ENCODE measurements at regions not wholly inside any gene's neighbourhood (a gene's known extent, or its start where the extent isn't known, plus 50 kb on each side); places are given as distances from the start of the nearest gene placed in this dataset.

DNA sequence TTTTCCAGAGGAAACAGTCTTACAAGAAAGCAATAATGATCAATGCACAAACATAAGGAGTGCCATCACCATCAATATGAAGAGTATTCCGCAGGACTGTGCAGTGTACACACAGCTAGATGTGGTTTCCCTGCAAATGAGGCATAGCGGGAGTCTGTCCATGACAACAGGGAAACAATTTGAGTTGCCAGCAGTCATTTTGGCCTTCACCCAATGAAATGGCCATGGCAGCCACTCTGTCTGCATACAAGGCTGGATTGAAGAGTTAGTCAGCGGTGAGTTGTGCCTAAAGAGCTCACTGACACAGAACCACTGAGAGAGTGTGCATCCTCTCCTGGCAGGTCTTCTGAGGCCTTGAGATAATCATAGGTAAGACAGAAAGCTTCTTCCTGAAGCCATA lies 303.3 kb downstream of the IPMK start:
- DNase-seq: no peak
- ChIA-PET CTCF (interaction anchor here (0.5 kb wide), 1 partner anchor 233 kb away, joined by 4 read pairs; no protein-coding TSS in a partner anchor), POLR2A (no interaction called here)
- H3K4me1 ChIP-seq: peaks cover 8% of the 10 kb centered on the region
- Mint-ChIP-seq H3K9me3 (ENCODE audit: unreplicated experiment) (no peaks in the 10 kb centered on the region), H3K4me1 (ENCODE audit: low read depth, unreplicated experiment) (peaks cover 4% of the 10 kb centered on the region), H3K4me3 (ENCODE audit: unreplicated experiment) (no peak overlapping the region), H3K27ac (ENCODE audit: unreplicated experiment) (no peak overlapping the region), H3K27me3 (ENCODE audit: insufficient read depth, unreplicated experiment) (no peaks in the 10 kb centered on the region), H3K36me3 (ENCODE audit: insufficient read depth, unreplicated experiment) (no peaks in the 10 kb centered on the region)
- no peaks in the 10 kb centered on the region for H3K9me3 ChIP-seq
- TF ChIP-seq CTCF (IDR thresholded peaks at IDR 0.05; ENCODE audit: insufficient read depth in 1 of 2, low read depth in 1 of 2, low read length in 1 of 2, severe bottlenecking in 1 of 2, unreplicated experiment in 1 of 2): no peak
- no peaks in the 10 kb centered on the region for H3K27me3 ChIP-seq (replicated peaks; ENCODE audit: control insufficient read depth, insufficient read depth, low read length)
- H3K36me3 ChIP-seq (ENCODE audit: control insufficient read depth, insufficient read depth, low read length): no peaks in the 10 kb centered on the region
- no peak overlapping the region for H3K4me3 ChIP-seq (ENCODE audit: low read depth, low read length)
- intact Hi-C loops (cut with micrococcal nuclease; ENCODE audit: unreplicated experiment): no loop called here
- no TSS peak for BruUV-seq (replicated peaks)

- no peaks in the 10 kb centered on the region for H3K9me3 ChIP-seq
- ChIA-PET CTCF (no interaction called here), POLR2A (no interaction called here)
- BruUV-seq (replicated peaks): no TSS peak
- intact Hi-C loops (cut with micrococcal nuclease; ENCODE audit: unreplicated experiment): loop anchor here (2.0 kb wide), 1 partner anchor 39 kb away; no protein-coding TSS in a partner anchor
- TF ChIP-seq CTCF (IDR thresholded peaks at IDR 0.05; ENCODE audit: insufficient read depth in 1 of 2, low read depth in 1 of 2, low read length in 1 of 2, severe bottlenecking in 1 of 2, unreplicated experiment in 1 of 2): no peak
- no peaks in the 10 kb centered on the region for H3K36me3 ChIP-seq (ENCODE audit: control insufficient read depth, insufficient read depth, low read length)
- Mint-ChIP-seq H3K27ac (ENCODE audit: unreplicated experiment) (no peak overlapping the region), H3K9me3 (ENCODE audit: unreplicated experiment) (no peaks in the 10 kb centered on the region), H3K27me3 (ENCODE audit: insufficient read depth, unreplicated experiment) (no peaks in the 10 kb centered on the region), H3K4me3 (ENCODE audit: unreplicated experiment) (no peak overlapping the region), H3K36me3 (ENCODE audit: insufficient read depth, unreplicated experiment) (no peaks in the 10 kb centered on the region), H3K4me1 (ENCODE audit: low read depth, unreplicated experiment) (peaks cover 6% of the 10 kb centered on the region)
- no peak for DNase-seq
- peaks cover 12% of the 10 kb centered on the region for H3K4me1 ChIP-seq
- no peak overlapping the region for H3K4me3 ChIP-seq (ENCODE audit: low read depth, low read length)
- no peaks in the 10 kb centered on the region for H3K27me3 ChIP-seq (replicated peaks; ENCODE audit: control insufficient read depth, insufficient read depth, low read length)
Measured at GRCh38 chr10:57963546-57963945, 304.1 kb downstream of the IPMK start.

DNA sequence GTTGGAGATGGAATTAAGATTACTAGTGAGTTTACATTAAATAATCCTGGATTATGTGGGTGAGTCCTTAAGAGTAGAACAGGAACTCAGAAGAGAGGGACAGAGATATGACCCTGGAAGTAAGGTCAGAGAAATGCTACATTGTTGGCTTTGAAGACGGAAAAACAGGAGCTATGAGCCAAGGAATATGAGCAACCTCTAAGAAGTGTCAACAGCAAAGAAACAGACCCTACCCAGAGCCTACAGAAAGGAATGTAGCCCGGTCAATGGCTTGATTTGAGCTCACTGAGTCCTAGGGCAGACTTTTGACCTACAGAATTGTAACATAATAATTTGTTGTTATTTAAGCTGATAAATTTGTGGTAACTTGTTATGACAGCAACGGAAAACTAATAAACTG lies 304.9 kb downstream of the IPMK start:
- ChIA-PET POLR2A (no interaction called here), CTCF (no interaction called here)
- BruUV-seq (replicated peaks): no TSS peak
- H3K27ac Mint-ChIP-seq (ENCODE audit: unreplicated experiment): no peak overlapping the region
- peaks cover 6% of the 10 kb centered on the region for H3K4me1 Mint-ChIP-seq (ENCODE audit: low read depth, unreplicated experiment)
- no peak for DNase-seq
- H3K36me3 ChIP-seq (ENCODE audit: control insufficient read depth, insufficient read depth, low read length): no peaks in the 10 kb centered on the region
- H3K4me1 ChIP-seq: peaks cover 12% of the 10 kb centered on the region
- intact Hi-C loops (cut with micrococcal nuclease; ENCODE audit: unreplicated experiment): loop anchor here (2.0 kb wide), 1 partner anchor 38 kb away; no protein-coding TSS in a partner anchor
- TF ChIP-seq CTCF (IDR thresholded peaks at IDR 0.05; ENCODE audit: insufficient read depth in 1 of 2, low read depth in 1 of 2, low read length in 1 of 2, severe bottlenecking in 1 of 2, unreplicated experiment in 1 of 2): no peak
- no peak overlapping the region for H3K4me3 ChIP-seq (ENCODE audit: low read depth, low read length)
- no peaks in the 10 kb centered on the region for H3K9me3 ChIP-seq
- H3K27me3 Mint-ChIP-seq (ENCODE audit: insufficient read depth, unreplicated experiment): no peaks in the 10 kb centered on the region
- no peaks in the 10 kb centered on the region for H3K9me3 Mint-ChIP-seq (ENCODE audit: unreplicated experiment)
- no peaks in the 10 kb centered on the region for H3K36me3 Mint-ChIP-seq (ENCODE audit: insufficient read depth, unreplicated experiment)
- H3K4me3 Mint-ChIP-seq (ENCODE audit: unreplicated experiment): no peak overlapping the region
- no peaks in the 10 kb centered on the region for H3K27me3 ChIP-seq (replicated peaks; ENCODE audit: control insufficient read depth, insufficient read depth, low read length)

Measured in Caco-2 (cell line).